Right lobe of liver (tissue), 6 donors: ENCODE measurements at regions not wholly inside any gene's neighbourhood (a gene's known extent, or its start where the extent isn't known, plus 50 kb on each side); places are given as distances from the start of the nearest gene placed in this dataset.

Source experiments
- ATAC-seq, 4 donors: fragments of 200-7000 bp; cut with Tn5 transposase; one replicate each; pipeline ENCODE4 v1.9.1; 2020; ENCODE audit warnings: mild to moderate bottlenecking in 4 of 4, moderate library complexity in 4 of 4
- DNase-seq, 3 donors: peaks; one replicate each; pipeline ENCODE4 v3.0.0-alpha.2; 2020
- H3K27ac ChIP-seq, 3 donors: fragments of 200-600 bp; one replicate each; pipeline ENCODE4 v1.8.0; 2022
- H3K27me3 ChIP-seq, 2 donors: fragments of 200-600 bp; one replicate each; pipeline ENCODE4 v1.8.0; 2022
- H3K36me3 ChIP-seq, 4 donors: fragments of 200-600 bp; sonication (generic) in 1 of 4; one replicate each; pipeline versions ENCODE4 v1.5.1 to v1.8.0; 2017 to 2022; ENCODE audit warnings: control low read depth in 1 of 4
- H3K4me1 ChIP-seq, 4 donors: fragments of 200-600 bp; sonication (generic) in 1 of 4; one replicate each; pipeline versions ENCODE4 v1.5.1 to v1.8.0; 2017 to 2022; ENCODE audit warnings: control low read depth in 1 of 4
- H3K4me3 ChIP-seq, 3 donors: fragments of 200-600 bp; one replicate each; pipeline ENCODE4 v1.8.0; 2022
- H3K9me3 ChIP-seq, 4 donors: fragments of 200-600 bp; sonication (generic) in 1 of 4; one replicate each; pipeline versions ENCODE4 v1.5.1 to v1.8.0; 2017 to 2022; ENCODE audit warnings: control low read depth in 1 of 4
- CTCF ChIP-seq, 4 donors: fragments of 200-600 bp in 3 of 4; fragments of 450-650 bp in 1 of 4; IDR thresholded peaks; one replicate each; pipeline versions ENCODE4 v1.5.1 to v1.8.0; 2016 to 2022; ENCODE audit warnings: antibody characterized with exemption in 4 of 4, mild to moderate bottlenecking in 2 of 4
- POLR2A ChIP-seq: fragments of 450-650 bp; IDR thresholded peaks from one replicate; pipeline ENCODE4 v1.6.1; 2017; ENCODE audit warnings: antibody characterized with exemption, mild to moderate bottlenecking
- WGBS: methylation state at CpG from one replicate; pipeline ENCODE4 v1.1.6; 2018; ENCODE audit warnings: low coverage, low lambda C conversion rate; ENCODE audit not compliant: insufficient coverage; ENCODE audit errors: missing lambda C conversion rate; 5-methylcytosine and 5-hydroxymethylcytosine counted together
- intact Hi-C, 2 donors: fragments of 100-400 bp; cut with DNase I; formaldehyde crosslinking; loops; one replicate each; pipeline versions ENCODE4 v1.11.2 to v1.14.1; 2022
- donor health status: DM: no; HTN: yes; CAD: no.
- donor health status: DM: no; HTN: no; CAD: no.
- donor health status: DM: no; HTN: no; CAD: no.
- donor health status: DM: no; HTN: yes; CAD: no.
- donor health status: DM: no; HTN: yes; CAD: no.

GRCh38 chr6:14807130-14807529 lies 438.7 kb upstream of the JARID2 start:
- peaks cover 0 to 7% (median 3%) of the 10 kb centered on the region in 4 donors for H3K4me1 ChIP-seq
- ATAC-seq: no peak
- H3K27me3 ChIP-seq: no peaks in the 10 kb centered on the region
- WGBS: 89% methylated on average over 4 of the region's 6 CpGs
- intact Hi-C loops: no loop called here
- TF ChIP-seq CTCF (IDR thresholded peaks at IDR 0.05) (no peak), POLR2A (no peak)
- no peak overlapping the region for H3K27ac ChIP-seq
- no peak overlapping the region for H3K4me3 ChIP-seq
- H3K9me3 ChIP-seq: no peaks in the 10 kb centered on the region
- H3K36me3 ChIP-seq: no peaks in the 10 kb centered on the region
- DNase-seq: no peak

- no peak for ATAC-seq
- no peak for DNase-seq
- WGBS: 98% methylated on average over 7 of the region's 7 CpGs
- Histone ChIP-seq H3K27ac (no peak overlapping the region), H3K4me1 (peaks cover 0 to 7% (median 3%) of the 10 kb centered on the region in 4 donors), H3K36me3 (no peaks in the 10 kb centered on the region), H3K27me3 (no peaks in the 10 kb centered on the region), H3K4me3 (no peak overlapping the region), H3K9me3 (no peaks in the 10 kb centered on the region)
- no peak for TF ChIP-seq CTCF (IDR thresholded peaks at IDR 0.05)
- no peak for TF ChIP-seq POLR2A
- intact Hi-C loops: no loop called here
Measured at GRCh38 chr6:14807971-14808370, 437.9 kb upstream of the JARID2 start.

- no peak overlapping the region for H3K27ac ChIP-seq
- 87% methylated on average over 6 of the region's 6 CpGs for WGBS
- H3K9me3 ChIP-seq: no peaks in the 10 kb centered on the region
- DNase-seq: no peak
- ATAC-seq: no peak
- H3K4me1 ChIP-seq: peaks cover 0 to 1% (median under 1%) of the 10 kb centered on the region in 4 donors
- TF ChIP-seq CTCF (IDR thresholded peaks at IDR 0.05): no peak
- no peak for TF ChIP-seq POLR2A
- no peaks in the 10 kb centered on the region for H3K36me3 ChIP-seq
- no peak overlapping the region for H3K4me3 ChIP-seq
- intact Hi-C loops: no loop called here
- no peaks in the 10 kb centered on the region for H3K27me3 ChIP-seq
Measured at GRCh38 chr6:14810021-14810420, 435.8 kb upstream of the JARID2 start.

GRCh38 chr6:14811775-14812428 lies 434.0 kb upstream of the JARID2 start:
- Histone ChIP-seq H3K27ac (no peak overlapping the region), H3K4me3 (no peak overlapping the region), H3K9me3 (no peaks in the 10 kb centered on the region), H3K36me3 (no peaks in the 10 kb centered on the region), H3K27me3 (no peaks in the 10 kb centered on the region), H3K4me1 (peaks cover 0 to 2% (median 0%) of the 10 kb centered on the region in 4 donors)
- WGBS: 78% methylated on average over 7 of the region's 7 CpGs
- intact Hi-C loops: no loop called here
- TF ChIP-seq CTCF (IDR thresholded peaks at IDR 0.05): no peak
- TF ChIP-seq POLR2A: no peak
- DNase-seq (no peak), ATAC-seq (no peak)

GRCh38 chr6:14814016-14814415 lies 431.9 kb upstream of the JARID2 start:
- Histone ChIP-seq H3K27ac (no peak overlapping the region), H3K4me1 (peaks cover 0 to 16% (median 6%) of the 10 kb centered on the region in 4 donors), H3K9me3 (no peaks in the 10 kb centered on the region), H3K36me3 (no peaks in the 10 kb centered on the region), H3K4me3 (no peak overlapping the region), H3K27me3 (no peaks in the 10 kb centered on the region)
- no peak for ATAC-seq
- no peak for DNase-seq
- WGBS: 92% methylated on average over 2 of the region's 2 CpGs
- intact Hi-C loops: no loop called here
- no peak for TF ChIP-seq CTCF (IDR thresholded peaks at IDR 0.05)
- no peak for TF ChIP-seq POLR2A
